ENCODE measurements at regions not wholly inside any gene's neighbourhood (a gene's known extent, or its start where the extent isn't known, plus 50 kb on each side); places are given as distances from the start of the nearest gene placed in this dataset.

GRCh38 chr18:39604836-39605235, 2039.2 kb upstream of the CELF4 start:
- Histone ChIP-seq H4K20me1 (ENCODE audit: insufficient read depth) (no peaks in the 10 kb centered on the region), H3K27ac (no peak overlapping the region), H3K4me3 (IDR thresholded peaks at IDR 0.05; ENCODE audit: insufficient read depth, low read depth, low read length) (no peak overlapping the region), H2AFZ (ENCODE audit: low read depth) (no peak overlapping the region), H3K27me3 (ENCODE audit: insufficient read depth, low read depth) (no peaks in the 10 kb centered on the region), H3K79me2 (ENCODE audit: insufficient read depth, low read depth) (no peaks in the 10 kb centered on the region), H3K4me1 (ENCODE audit: low read depth, poor library complexity, severe bottlenecking) (no peaks in the 10 kb centered on the region), H3K4me2 (no peak overlapping the region), H3K36me3 (ENCODE audit: insufficient read depth) (no peaks in the 10 kb centered on the region), H3K9ac (no peak overlapping the region)
- TF ChIP-seq, protein P1, sequence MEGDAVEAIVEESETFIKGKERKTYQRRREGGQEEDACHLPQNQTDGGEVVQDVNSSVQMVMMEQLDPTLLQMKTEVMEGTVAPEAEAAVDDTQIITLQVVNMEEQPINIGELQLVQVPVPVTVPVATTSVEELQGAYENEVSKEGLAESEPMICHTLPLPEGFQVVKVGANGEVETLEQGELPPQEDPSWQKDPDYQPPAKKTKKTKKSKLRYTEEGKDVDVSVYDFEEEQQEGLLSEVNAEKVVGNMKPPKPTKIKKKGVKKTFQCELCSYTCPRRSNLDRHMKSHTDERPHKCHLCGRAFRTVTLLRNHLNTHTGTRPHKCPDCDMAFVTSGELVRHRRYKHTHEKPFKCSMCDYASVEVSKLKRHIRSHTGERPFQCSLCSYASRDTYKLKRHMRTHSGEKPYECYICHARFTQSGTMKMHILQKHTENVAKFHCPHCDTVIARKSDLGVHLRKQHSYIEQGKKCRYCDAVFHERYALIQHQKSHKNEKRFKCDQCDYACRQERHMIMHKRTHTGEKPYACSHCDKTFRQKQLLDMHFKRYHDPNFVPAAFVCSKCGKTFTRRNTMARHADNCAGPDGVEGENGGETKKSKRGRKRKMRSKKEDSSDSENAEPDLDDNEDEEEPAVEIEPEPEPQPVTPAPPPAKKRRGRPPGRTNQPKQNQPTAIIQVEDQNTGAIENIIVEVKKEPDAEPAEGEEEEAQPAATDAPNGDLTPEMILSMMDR (conservative IDR thresholded peaks at IDR 0.05; ENCODE audit: low read depth, low read length), result no peak

- no peak overlapping the region for H3K27ac ChIP-seq
- no peaks in the 10 kb centered on the region for H3K79me2 ChIP-seq (ENCODE audit: insufficient read depth, low read depth)
- H3K9ac ChIP-seq, result no peak overlapping the region
- TF ChIP-seq, protein P1 (conservative IDR thresholded peaks at IDR 0.05; ENCODE audit: low read depth, low read length), result no peak
- no peaks in the 10 kb centered on the region for H3K27me3 ChIP-seq (ENCODE audit: insufficient read depth, low read depth)
- H3K4me1 ChIP-seq (ENCODE audit: low read depth, poor library complexity, severe bottlenecking), result no peaks in the 10 kb centered on the region
- no peaks in the 10 kb centered on the region for H3K36me3 ChIP-seq (ENCODE audit: insufficient read depth)
- no peak overlapping the region for H3K4me3 ChIP-seq (IDR thresholded peaks at IDR 0.05; ENCODE audit: insufficient read depth, low read depth, low read length)
- H3K4me2 ChIP-seq, result no peak overlapping the region
- no peaks in the 10 kb centered on the region for H4K20me1 ChIP-seq (ENCODE audit: insufficient read depth)
- no peak overlapping the region for H2AFZ ChIP-seq (ENCODE audit: low read depth)
Observed at GRCh38 chr18:39602131-39602530, 2036.5 kb upstream of the CELF4 start.

- H3K36me3 ChIP-seq (ENCODE audit: insufficient read depth), result no peaks in the 10 kb centered on the region
- H3K27ac ChIP-seq, result no peak overlapping the region
- H3K4me1 ChIP-seq (ENCODE audit: low read depth, poor library complexity, severe bottlenecking), result no peaks in the 10 kb centered on the region
- TF ChIP-seq, protein P1 (conservative IDR thresholded peaks at IDR 0.05; ENCODE audit: low read depth, low read length), result no peak
- no peaks in the 10 kb centered on the region for H4K20me1 ChIP-seq (ENCODE audit: insufficient read depth)
- no peak overlapping the region for H3K4me3 ChIP-seq (IDR thresholded peaks at IDR 0.05; ENCODE audit: insufficient read depth, low read depth, low read length)
- no peaks in the 10 kb centered on the region for H3K79me2 ChIP-seq (ENCODE audit: insufficient read depth, low read depth)
- no peak overlapping the region for H3K9ac ChIP-seq
- no peak overlapping the region for H2AFZ ChIP-seq (ENCODE audit: low read depth)
- H3K27me3 ChIP-seq (ENCODE audit: insufficient read depth, low read depth), result no peaks in the 10 kb centered on the region
- no peak overlapping the region for H3K4me2 ChIP-seq
Observed at GRCh38 chr18:39600894-39601293, 2035.3 kb upstream of the CELF4 start.

GRCh38 chr18:39599251-39599650, 2033.7 kb upstream of the CELF4 start:
- H4K20me1 ChIP-seq (ENCODE audit: insufficient read depth), result no peaks in the 10 kb centered on the region
- H3K27ac ChIP-seq, result no peak overlapping the region

More at GRCh38 chr18:39599251-39599650, 2033.7 kb upstream of the CELF4 start:
- H3K79me2 ChIP-seq (ENCODE audit: insufficient read depth, low read depth), result no peaks in the 10 kb centered on the region
- H3K9ac ChIP-seq, result no peak overlapping the region
- H2AFZ ChIP-seq (ENCODE audit: low read depth), result no peak overlapping the region
- H3K4me1 ChIP-seq (ENCODE audit: low read depth, poor library complexity, severe bottlenecking), result no peaks in the 10 kb centered on the region
- TF ChIP-seq, protein P1 (conservative IDR thresholded peaks at IDR 0.05; ENCODE audit: low read depth, low read length), result no peak
- H3K36me3 ChIP-seq (ENCODE audit: insufficient read depth), result no peaks in the 10 kb centered on the region
- no peaks in the 10 kb centered on the region for H3K27me3 ChIP-seq (ENCODE audit: insufficient read depth, low read depth)
- no peak overlapping the region for H3K4me3 ChIP-seq (IDR thresholded peaks at IDR 0.05; ENCODE audit: insufficient read depth, low read depth, low read length)
- H3K4me2 ChIP-seq, result no peak overlapping the region
